ENCODE measurements at regions not wholly inside any gene's neighbourhood (a gene's known extent, or its start where the extent isn't known, plus 50 kb on each side); places are given as distances from the start of the nearest gene placed in this dataset.
"Not testable (repeated sequence)": the region's sequence is repeated elsewhere in the genome, so short reads cannot be mapped to it uniquely, and the experiment has no call there.

- Histone ChIP-seq H3K36me3 (no peaks in the 10 kb centered on the region), H3K9me3 (no peaks in the 10 kb centered on the region), H3K4me3 (no peak overlapping the region), H3K27ac (no peak overlapping the region), H3K4me1 (no peaks in the 10 kb centered on the region), H3K27me3 (no peaks in the 10 kb centered on the region)
- no peak for DNase-seq (ENCODE audit: low spot score in 2 of 2)
- no peak for TF ChIP-seq CTCF (IDR thresholded peaks at IDR 0.05)
- intact Hi-C loops (cut with DNase I) = no loop called here
These were observed 136.2 kb downstream of the RGPD3 start for GRCh38 chr2:106332054-106332453.

GRCh38 chr2:106330384-106331261 is 136.5 kb upstream of the UXS1 start:
- H3K4me3 ChIP-seq; H3K4me1 ChIP-seq; H3K27ac ChIP-seq; H3K27me3 ChIP-seq; H3K9me3 ChIP-seq; intact Hi-C loops (cut with DNase I); H3K36me3 ChIP-seq; DNase-seq (ENCODE audit: low spot score in 2 of 2): not testable (repeated sequence)

GRCh38 chr2:106323337-106324013 is 129.4 kb upstream of the UXS1 start:
- Histone ChIP-seq H3K27me3 (no peaks in the 10 kb centered on the region), H3K36me3 (no peaks in the 10 kb centered on the region), H3K4me1 (no peaks in the 10 kb centered on the region), H3K27ac (no peak overlapping the region), H3K9me3 (no peaks in the 10 kb centered on the region), H3K4me3 (no peak overlapping the region)
- no peak for DNase-seq (ENCODE audit: low spot score in 2 of 2)
- intact Hi-C loops (cut with DNase I) = no loop called here
- TF ChIP-seq CTCF (IDR thresholded peaks at IDR 0.05) = no peak

- Histone ChIP-seq H3K9me3 (no peaks in the 10 kb centered on the region), H3K4me1 (no peaks in the 10 kb centered on the region), H3K36me3 (no peaks in the 10 kb centered on the region), H3K4me3 (no peak overlapping the region), H3K27ac (no peak overlapping the region), H3K27me3 (no peaks in the 10 kb centered on the region)
- no peak for TF ChIP-seq CTCF (IDR thresholded peaks at IDR 0.05)
- no peak for DNase-seq (ENCODE audit: low spot score in 2 of 2)
- intact Hi-C loops (cut with DNase I) = no loop called here
These were observed 128.2 kb upstream of the UXS1 start for GRCh38 chr2:106322281-106322680.

- H3K4me1 ChIP-seq; H3K27ac ChIP-seq; intact Hi-C loops (cut with DNase I); H3K36me3 ChIP-seq; H3K9me3 ChIP-seq; H3K4me3 ChIP-seq; DNase-seq (ENCODE audit: low spot score in 2 of 2); H3K27me3 ChIP-seq: not testable (repeated sequence)
These were observed 126.3 kb upstream of the UXS1 start for GRCh38 chr2:106320439-106320838.

GRCh38 chr2:106316915-106317314 is 122.8 kb upstream of the UXS1 start:
- no peaks in the 10 kb centered on the region for H3K36me3 ChIP-seq

More at GRCh38 chr2:106316915-106317314, 122.8 kb upstream of the UXS1 start:
- no peaks in the 10 kb centered on the region for H3K4me1 ChIP-seq
- no peaks in the 10 kb centered on the region for H3K27me3 ChIP-seq
- TF ChIP-seq CTCF (IDR thresholded peaks at IDR 0.05) = no peak
- H3K27ac ChIP-seq = no peak overlapping the region
- intact Hi-C loops (cut with DNase I) = no loop called here
- no peaks in the 10 kb centered on the region for H3K9me3 ChIP-seq
- no peak overlapping the region for H3K4me3 ChIP-seq
- no peak for DNase-seq (ENCODE audit: low spot score in 2 of 2)

All from ascending aorta (tissue), 2 donors.